ENCODE measurements at regions not wholly inside any gene's neighbourhood (a gene's known extent, or its start where the extent isn't known, plus 50 kb on each side); places are given as distances from the start of the nearest gene placed in this dataset.

DNA sequence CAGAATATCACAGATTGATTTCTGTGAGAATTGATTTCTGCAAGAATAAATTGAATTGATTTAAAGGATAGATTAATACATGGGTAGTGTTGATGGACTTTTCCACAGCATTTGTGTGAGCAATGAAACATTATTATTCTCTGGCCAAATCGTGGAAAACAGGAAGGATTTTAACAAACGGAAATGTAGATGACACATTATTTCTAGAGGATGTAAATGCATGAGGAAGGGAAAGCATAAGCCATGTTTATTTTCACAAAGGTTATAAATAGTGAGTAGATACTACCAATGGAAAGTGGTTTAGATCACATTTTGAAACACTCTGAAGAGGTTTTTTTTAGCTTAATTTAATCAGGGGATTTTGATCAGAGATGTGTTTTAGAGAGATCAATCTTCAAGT lies 1534.6 kb upstream of the MIR17HG start:
- H3K36me3 Mint-ChIP-seq (ENCODE audit: low read depth) = no peaks in the 10 kb centered on the region
- POLR2A ChIA-PET = no interaction called here
- H3K27me3 Mint-ChIP-seq = no peaks in the 10 kb centered on the region
- DNase-seq = no peak
- CTCF ChIA-PET = no interaction called here
- H3K9me3 Mint-ChIP-seq = peaks cover 16% of the 10 kb centered on the region
- intact Hi-C loops (cut with micrococcal nuclease) = no loop called here
- ATAC-seq (ENCODE audit: low read depth) = no peak
- no peak overlapping the region for H3K4me3 Mint-ChIP-seq
- no peak overlapping the region for H3K27ac Mint-ChIP-seq
- no peak for TF ChIP-seq CTCF (IDR thresholded peaks at IDR 0.05)
- H3K4me1 Mint-ChIP-seq = no peaks in the 10 kb centered on the region

DNA sequence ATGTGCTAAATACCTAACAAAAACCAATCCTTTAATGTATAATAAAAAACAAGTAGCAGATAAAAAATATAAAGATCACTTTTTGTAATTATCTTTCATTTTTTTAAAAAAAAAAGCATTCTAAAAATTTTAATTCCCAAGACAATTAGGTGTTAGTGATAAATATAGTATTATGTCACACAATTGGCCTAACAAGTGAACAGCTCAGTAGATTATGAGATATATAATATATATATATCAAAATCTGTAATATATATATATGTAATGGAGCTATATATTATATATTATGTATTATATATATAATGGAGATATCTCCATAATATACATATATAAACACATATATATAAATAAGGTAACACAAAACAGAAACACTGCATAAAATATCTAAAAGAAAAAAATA lies 1531.1 kb upstream of the MIR17HG start:
- H3K9me3 Mint-ChIP-seq = peaks cover 16% of the 10 kb centered on the region
- no peak overlapping the region for H3K4me3 Mint-ChIP-seq
- ChIA-PET CTCF (no interaction called here), POLR2A (no interaction called here)
- ATAC-seq (ENCODE audit: low read depth) (no peak), DNase-seq (no peak)
- H3K36me3 Mint-ChIP-seq (ENCODE audit: low read depth) = no peaks in the 10 kb centered on the region
- no peaks in the 10 kb centered on the region for H3K4me1 Mint-ChIP-seq
- H3K27ac Mint-ChIP-seq = no peak overlapping the region
- H3K27me3 Mint-ChIP-seq = no peaks in the 10 kb centered on the region
- intact Hi-C loops (cut with micrococcal nuclease) = no loop called here
- TF ChIP-seq CTCF (IDR thresholded peaks at IDR 0.05) = no peak

DNA sequence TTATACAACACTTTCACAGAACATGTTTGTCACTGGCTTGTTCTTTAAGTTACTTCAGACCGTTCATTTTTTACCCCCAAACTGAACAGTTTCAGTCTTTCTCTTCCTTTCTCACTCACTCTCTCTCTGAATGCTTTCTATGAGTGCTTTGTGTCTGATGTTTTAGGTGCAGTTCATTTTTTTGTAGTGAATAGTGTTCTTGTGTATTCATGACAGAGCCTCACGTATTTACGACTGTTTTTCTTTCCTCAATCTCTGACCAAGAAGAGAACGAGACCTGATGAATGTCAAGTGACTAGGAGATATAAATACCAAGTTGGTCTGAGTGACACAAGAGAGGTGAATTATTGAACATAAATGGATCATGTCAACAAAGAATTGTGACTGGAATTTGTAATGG lies 1525.0 kb upstream of the MIR17HG start:
- no peak overlapping the region for H3K27ac Mint-ChIP-seq
- peaks cover 4% of the 10 kb centered on the region for H3K9me3 Mint-ChIP-seq
- intact Hi-C loops (cut with micrococcal nuclease) = no loop called here
- H3K4me3 Mint-ChIP-seq = no peak overlapping the region
- H3K4me1 Mint-ChIP-seq = no peaks in the 10 kb centered on the region
- DNase-seq (no peak), ATAC-seq (ENCODE audit: low read depth) (no peak)
- ChIA-PET CTCF (no interaction called here), POLR2A (no interaction called here)
- no peaks in the 10 kb centered on the region for H3K36me3 Mint-ChIP-seq (ENCODE audit: low read depth)
- TF ChIP-seq CTCF (IDR thresholded peaks at IDR 0.05) = no peak
- no peaks in the 10 kb centered on the region for H3K27me3 Mint-ChIP-seq

DNA sequence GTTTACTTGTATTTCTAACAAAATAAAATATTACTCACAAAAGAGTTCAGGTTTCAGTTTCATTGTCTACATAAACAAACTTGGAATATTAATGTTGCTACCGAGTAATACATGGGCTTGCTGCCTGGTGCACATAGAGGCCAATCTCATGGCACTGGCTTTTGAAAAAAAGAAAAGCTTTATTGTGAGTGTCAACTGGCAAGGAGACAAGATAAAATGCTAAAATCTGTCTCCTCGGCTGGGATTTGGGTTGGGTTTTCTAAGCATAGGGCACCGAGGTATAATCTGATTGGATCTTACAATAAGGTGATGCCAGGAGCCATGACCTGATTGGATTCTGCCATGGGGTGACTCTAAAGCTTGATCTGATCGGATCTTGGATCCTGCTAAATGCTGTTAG lies 1519.9 kb upstream of the MIR17HG start:
- peaks cover 3% of the 10 kb centered on the region for H3K9me3 Mint-ChIP-seq
- H3K27ac Mint-ChIP-seq = no peak overlapping the region
- no peaks in the 10 kb centered on the region for H3K27me3 Mint-ChIP-seq
- DNase-seq (no peak), ATAC-seq (ENCODE audit: low read depth) (no peak)
- no peak overlapping the region for H3K4me3 Mint-ChIP-seq
- ChIA-PET POLR2A (no interaction called here), CTCF (no interaction called here)
- no peaks in the 10 kb centered on the region for H3K36me3 Mint-ChIP-seq (ENCODE audit: low read depth)
- TF ChIP-seq CTCF (IDR thresholded peaks at IDR 0.05) = no peak
- intact Hi-C loops (cut with micrococcal nuclease) = no loop called here
- no peaks in the 10 kb centered on the region for H3K4me1 Mint-ChIP-seq

DNA sequence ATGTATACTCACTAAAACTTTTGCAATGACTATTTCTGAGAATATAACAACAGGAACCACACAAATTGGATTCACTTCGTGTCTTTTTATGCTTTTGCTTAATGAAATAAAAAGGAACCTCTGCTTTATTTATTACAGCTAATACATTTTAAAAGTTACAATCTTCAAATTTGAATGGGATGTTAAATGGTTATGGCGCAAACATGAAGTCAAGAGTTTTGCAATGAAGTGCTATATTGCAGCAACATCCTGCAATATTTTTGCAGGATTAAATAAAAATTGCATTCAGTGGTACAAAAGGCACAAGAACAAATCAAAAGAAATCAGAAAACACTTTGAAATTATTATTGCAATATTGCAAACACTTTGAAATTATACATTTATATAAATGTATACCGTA lies 1519.0 kb upstream of the MIR17HG start:
- CTCF ChIA-PET = no interaction called here
- ATAC-seq (ENCODE audit: low read depth) = no peak
- Mint-ChIP-seq H3K4me3 (no peak overlapping the region), H3K36me3 (ENCODE audit: low read depth) (no peaks in the 10 kb centered on the region), H3K27ac (no peak overlapping the region), H3K27me3 (no peaks in the 10 kb centered on the region), H3K4me1 (no peaks in the 10 kb centered on the region), H3K9me3 (peaks cover 5% of the 10 kb centered on the region)
- no peak for DNase-seq
- intact Hi-C loops (cut with micrococcal nuclease) = no loop called here
- POLR2A ChIA-PET = no interaction called here
- no peak for TF ChIP-seq CTCF (IDR thresholded peaks at IDR 0.05)
